ENCODE measurements at regions not wholly inside any gene's neighbourhood (a gene's known extent, or its start where the extent isn't known, plus 50 kb on each side); places are given as distances from the start of the nearest gene placed in this dataset.

DNA sequence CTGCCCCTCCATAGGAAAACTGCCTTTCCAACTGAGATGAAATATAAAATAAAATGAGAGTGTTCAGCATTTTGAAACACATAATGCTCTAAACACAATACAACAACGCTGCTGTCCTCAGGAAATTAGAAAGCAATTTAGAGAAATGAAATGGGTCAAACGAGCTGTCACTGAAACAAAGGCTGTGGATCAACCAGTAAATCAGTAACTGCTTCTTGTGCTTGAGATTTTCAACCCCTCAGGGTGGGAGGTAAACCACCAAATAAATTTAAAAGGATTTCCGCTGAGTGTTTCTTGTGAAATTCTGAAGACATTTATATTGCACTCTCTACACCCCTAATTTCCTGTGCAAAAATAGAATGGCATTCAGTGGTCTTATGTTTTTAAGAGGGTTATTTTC lies 657.1 kb upstream of the SEL1L start:
- WGBS: 0% methylated on average over 1 of the region's 3 CpGs
- peaks cover 18% of the 10 kb centered on the region for H3K9me3 ChIP-seq (ENCODE audit: control insufficient read depth, low read length)
- H3K79me1 ChIP-seq (replicated peaks; ENCODE audit: low read length, poor library complexity, severe bottlenecking): no peaks in the 10 kb centered on the region
- no peak overlapping the region for H3K27ac ChIP-seq (ENCODE audit: low read length, poor library complexity, severe bottlenecking)
- no peak overlapping the region for H4K91ac ChIP-seq (ENCODE audit: low read length)
- no peak overlapping the region for H3K4me3 ChIP-seq (ENCODE audit: insufficient read depth in 1 of 2, low read depth in 1 of 2, low read length in 2 of 2)
- no peak overlapping the region for H3K4me2 ChIP-seq (ENCODE audit: low read length, poor library complexity, severe bottlenecking)
- no peaks in the 10 kb centered on the region for H3K36me3 ChIP-seq (ENCODE audit: control insufficient read depth in 1 of 2, insufficient read depth in 2 of 2, low read depth in 1 of 2, low read length in 2 of 2)
- H3K9ac ChIP-seq (ENCODE audit: low read length): no peak overlapping the region
- no peak overlapping the region for H2BK12ac ChIP-seq (ENCODE audit: low read length in 2 of 2)
- no peaks in the 10 kb centered on the region for H3K27me3 ChIP-seq (ENCODE audit: control insufficient read depth in 1 of 2, insufficient read depth in 1 of 2, low read length in 2 of 2)
- H3K4ac ChIP-seq (ENCODE audit: low read depth in 1 of 2, low read length in 2 of 2): no peak overlapping the region
- no peak overlapping the region for H3K18ac ChIP-seq (ENCODE audit: low read depth in 1 of 2, low read length in 2 of 2)
- no peak for DNase-seq
- no peak overlapping the region for H2BK15ac ChIP-seq (ENCODE audit: low read depth, poor library complexity, severe bottlenecking)
- no peak overlapping the region for H3K14ac ChIP-seq (ENCODE audit: low read length in 2 of 2)
- no peak overlapping the region for H2AFZ ChIP-seq (ENCODE audit: low read depth, low read length)
- no peak overlapping the region for H2AK5ac ChIP-seq (ENCODE audit: low read length, severe bottlenecking)
- no peak overlapping the region for H2BK120ac ChIP-seq (ENCODE audit: low read depth, low read length)
- H2BK5ac ChIP-seq (ENCODE audit: low read depth, low read length, poor library complexity, severe bottlenecking): no peak overlapping the region
- H3K4me1 ChIP-seq (ENCODE audit: control insufficient read depth, insufficient read depth, low read depth, low read length): no peaks in the 10 kb centered on the region
- no peak overlapping the region for H3K23ac ChIP-seq (ENCODE audit: low read length in 2 of 2)
- no peak overlapping the region for H4K8ac ChIP-seq (ENCODE audit: low read length)

DNA sequence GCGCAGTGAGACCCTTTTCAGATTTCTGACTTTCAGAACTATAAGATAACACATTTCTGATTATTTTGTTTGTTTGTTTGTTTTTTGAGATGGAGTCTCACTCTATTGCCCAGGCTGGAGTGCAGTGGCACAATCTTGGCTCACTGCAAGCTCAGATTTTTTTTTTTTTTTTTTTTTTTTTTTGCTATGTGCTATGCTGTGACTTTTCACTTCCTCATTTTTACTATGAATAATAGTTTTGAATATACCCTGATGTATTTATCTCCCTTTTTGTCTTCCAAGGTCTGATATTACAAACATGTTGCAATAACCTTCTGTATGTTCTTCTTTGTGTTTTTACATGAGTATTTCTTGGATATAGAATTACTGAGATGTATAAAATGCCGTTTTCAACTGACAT lies 658.7 kb upstream of the SEL1L start:
- no peaks in the 10 kb centered on the region for H3K36me3 ChIP-seq (ENCODE audit: control insufficient read depth in 1 of 2, insufficient read depth in 2 of 2, low read depth in 1 of 2, low read length in 2 of 2)

DNA sequence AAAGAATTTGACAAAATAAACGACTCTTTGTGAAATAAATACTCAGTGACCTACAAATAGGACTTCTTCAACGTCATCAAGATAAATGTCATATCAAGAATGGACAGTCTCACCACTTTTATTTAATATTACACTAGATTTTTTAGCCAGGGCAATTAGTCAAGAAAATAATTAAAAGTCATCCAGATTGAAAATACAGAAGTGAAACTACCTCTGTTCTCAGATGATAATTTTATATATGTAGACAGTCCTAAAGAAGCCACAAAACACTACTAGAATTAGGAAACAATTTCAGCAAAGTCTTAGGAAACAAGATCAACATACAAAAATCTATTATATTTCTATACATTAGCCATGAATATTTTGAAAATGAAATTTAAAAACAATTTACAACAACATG lies 689.6 kb upstream of the SEL1L start:
- no peaks in the 10 kb centered on the region for H3K36me3 ChIP-seq (ENCODE audit: control insufficient read depth in 1 of 2, insufficient read depth in 2 of 2, low read depth in 1 of 2, low read length in 2 of 2)
- no peak overlapping the region for H3K4me2 ChIP-seq (ENCODE audit: low read length, poor library complexity, severe bottlenecking)
- no peak overlapping the region for H3K23ac ChIP-seq (ENCODE audit: low read length in 2 of 2)
- peaks cover 13% of the 10 kb centered on the region for H3K9me3 ChIP-seq (ENCODE audit: control insufficient read depth, low read length)
- H3K14ac ChIP-seq (ENCODE audit: low read length in 2 of 2): no peak overlapping the region
- H2BK12ac ChIP-seq (ENCODE audit: low read length in 2 of 2): no peak overlapping the region
- no peak for DNase-seq
- H3K18ac ChIP-seq (ENCODE audit: low read depth in 1 of 2, low read length in 2 of 2): no peak overlapping the region
- no CpG with 5 or more reads among the region's 2 CpGs for WGBS
- H3K4ac ChIP-seq (ENCODE audit: low read depth in 1 of 2, low read length in 2 of 2): no peak overlapping the region
- no peak overlapping the region for H2AK5ac ChIP-seq (ENCODE audit: low read length, severe bottlenecking)
- H3K4me3 ChIP-seq (ENCODE audit: insufficient read depth in 1 of 2, low read depth in 1 of 2, low read length in 2 of 2): no peak overlapping the region
- H2BK5ac ChIP-seq (ENCODE audit: low read depth, low read length, poor library complexity, severe bottlenecking): no peak overlapping the region
- H3K9ac ChIP-seq (ENCODE audit: low read length): no peak overlapping the region
- H3K27ac ChIP-seq (ENCODE audit: low read length, poor library complexity, severe bottlenecking): no peak overlapping the region
- no peaks in the 10 kb centered on the region for H3K27me3 ChIP-seq (ENCODE audit: control insufficient read depth in 1 of 2, insufficient read depth in 1 of 2, low read length in 2 of 2)
- H2BK15ac ChIP-seq (ENCODE audit: low read depth, poor library complexity, severe bottlenecking): no peak overlapping the region
- no peak overlapping the region for H4K8ac ChIP-seq (ENCODE audit: low read length)
- no peak overlapping the region for H4K91ac ChIP-seq (ENCODE audit: low read length)
- no peaks in the 10 kb centered on the region for H3K79me1 ChIP-seq (replicated peaks; ENCODE audit: low read length, poor library complexity, severe bottlenecking)
- H2BK120ac ChIP-seq (ENCODE audit: low read depth, low read length): no peak overlapping the region
- H2AFZ ChIP-seq (ENCODE audit: low read depth, low read length): no peak overlapping the region
- no peaks in the 10 kb centered on the region for H3K4me1 ChIP-seq (ENCODE audit: control insufficient read depth, insufficient read depth, low read depth, low read length)

More for the DNA sequence above, 658.7 kb upstream of the SEL1L start:
- H3K23ac ChIP-seq (ENCODE audit: low read length in 2 of 2): no peak overlapping the region
- WGBS: no CpG with 5 or more reads among the region's 2 CpGs
- H3K4me3 ChIP-seq (ENCODE audit: insufficient read depth in 1 of 2, low read depth in 1 of 2, low read length in 2 of 2): no peak overlapping the region
- H2AFZ ChIP-seq (ENCODE audit: low read depth, low read length): no peak overlapping the region
- H2BK120ac ChIP-seq (ENCODE audit: low read depth, low read length): no peak overlapping the region
- no peak overlapping the region for H3K18ac ChIP-seq (ENCODE audit: low read depth in 1 of 2, low read length in 2 of 2)
- no peaks in the 10 kb centered on the region for H3K27me3 ChIP-seq (ENCODE audit: control insufficient read depth in 1 of 2, insufficient read depth in 1 of 2, low read length in 2 of 2)
- H2BK12ac ChIP-seq (ENCODE audit: low read length in 2 of 2): no peak overlapping the region
- H3K4me2 ChIP-seq (ENCODE audit: low read length, poor library complexity, severe bottlenecking): no peak overlapping the region
- H2BK5ac ChIP-seq (ENCODE audit: low read depth, low read length, poor library complexity, severe bottlenecking): no peak overlapping the region
- no peak overlapping the region for H2AK5ac ChIP-seq (ENCODE audit: low read length, severe bottlenecking)
- H3K4me1 ChIP-seq (ENCODE audit: control insufficient read depth, insufficient read depth, low read depth, low read length): no peaks in the 10 kb centered on the region
- no peak overlapping the region for H3K9ac ChIP-seq (ENCODE audit: low read length)
- H3K14ac ChIP-seq (ENCODE audit: low read length in 2 of 2): no peak overlapping the region
- DNase-seq: no peak
- H3K9me3 ChIP-seq (ENCODE audit: control insufficient read depth, low read length): peaks cover 19% of the 10 kb centered on the region
- no peak overlapping the region for H3K4ac ChIP-seq (ENCODE audit: low read depth in 1 of 2, low read length in 2 of 2)
- no peak overlapping the region for H3K27ac ChIP-seq (ENCODE audit: low read length, poor library complexity, severe bottlenecking)
- H3K79me1 ChIP-seq (replicated peaks; ENCODE audit: low read length, poor library complexity, severe bottlenecking): no peaks in the 10 kb centered on the region
- H4K91ac ChIP-seq (ENCODE audit: low read length): no peak overlapping the region
- no peak overlapping the region for H4K8ac ChIP-seq (ENCODE audit: low read length)
- no peak overlapping the region for H2BK15ac ChIP-seq (ENCODE audit: low read depth, poor library complexity, severe bottlenecking)

DNA sequence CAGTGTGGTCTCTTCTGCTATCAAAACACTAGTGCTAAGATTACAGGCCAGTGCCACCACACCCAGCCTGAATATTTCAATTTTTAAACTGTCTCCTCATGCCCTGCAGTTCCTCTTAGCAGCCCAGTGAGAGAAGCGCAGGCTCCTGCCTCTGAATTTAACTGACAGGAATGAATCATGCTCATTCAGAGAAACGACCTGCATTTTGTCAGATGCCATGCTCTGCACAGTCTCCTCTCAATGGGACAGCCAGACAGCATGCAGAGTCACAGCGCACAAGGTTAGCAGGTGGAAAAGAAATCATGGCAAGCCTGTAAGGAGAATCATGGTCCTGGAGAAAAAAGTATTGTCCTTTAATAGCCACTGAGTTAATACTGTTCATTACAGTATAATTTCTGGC lies 691.0 kb upstream of the SEL1L start:
- H3K9me3 ChIP-seq (ENCODE audit: control insufficient read depth, low read length): peaks cover 9% of the 10 kb centered on the region
- no peak overlapping the region for H3K18ac ChIP-seq (ENCODE audit: low read depth in 1 of 2, low read length in 2 of 2)
- no peak overlapping the region for H4K91ac ChIP-seq (ENCODE audit: low read length)
- H3K79me1 ChIP-seq (replicated peaks; ENCODE audit: low read length, poor library complexity, severe bottlenecking): no peaks in the 10 kb centered on the region
- H2BK5ac ChIP-seq (ENCODE audit: low read depth, low read length, poor library complexity, severe bottlenecking): no peak overlapping the region
- DNase-seq: no peak
- H2AFZ ChIP-seq (ENCODE audit: low read depth, low read length): no peak overlapping the region
- no peak overlapping the region for H2BK15ac ChIP-seq (ENCODE audit: low read depth, poor library complexity, severe bottlenecking)
- 65% methylated on average over 3 of the region's 3 CpGs for WGBS
- no peak overlapping the region for H3K4ac ChIP-seq (ENCODE audit: low read depth in 1 of 2, low read length in 2 of 2)
- H2BK120ac ChIP-seq (ENCODE audit: low read depth, low read length): no peak overlapping the region
- no peak overlapping the region for H3K4me2 ChIP-seq (ENCODE audit: low read length, poor library complexity, severe bottlenecking)
- no peaks in the 10 kb centered on the region for H3K27me3 ChIP-seq (ENCODE audit: control insufficient read depth in 1 of 2, insufficient read depth in 1 of 2, low read length in 2 of 2)
- H2AK5ac ChIP-seq (ENCODE audit: low read length, severe bottlenecking): no peak overlapping the region
- no peak overlapping the region for H3K23ac ChIP-seq (ENCODE audit: low read length in 2 of 2)
- no peaks in the 10 kb centered on the region for H3K36me3 ChIP-seq (ENCODE audit: control insufficient read depth in 1 of 2, insufficient read depth in 2 of 2, low read depth in 1 of 2, low read length in 2 of 2)
- H2BK12ac ChIP-seq (ENCODE audit: low read length in 2 of 2): no peak overlapping the region
- H3K4me1 ChIP-seq (ENCODE audit: control insufficient read depth, insufficient read depth, low read depth, low read length): no peaks in the 10 kb centered on the region
- H3K14ac ChIP-seq (ENCODE audit: low read length in 2 of 2): no peak overlapping the region
- no peak overlapping the region for H3K4me3 ChIP-seq (ENCODE audit: insufficient read depth in 1 of 2, low read depth in 1 of 2, low read length in 2 of 2)
- no peak overlapping the region for H3K27ac ChIP-seq (ENCODE audit: low read length, poor library complexity, severe bottlenecking)
- no peak overlapping the region for H3K9ac ChIP-seq (ENCODE audit: low read length)
- H4K8ac ChIP-seq (ENCODE audit: low read length): no peak overlapping the region
